HT1080 (cell line): ENCODE measurements at regions not wholly inside any gene's neighbourhood (a gene's known extent, or its start where the extent isn't known, plus 50 kb on each side); places are given as distances from the start of the nearest gene placed in this dataset.
A peak's percentile ranks its signal among the peaks of the same experiment; 100 is the strongest.

ENCODE experiments used
- DNase-seq: peaks from one replicate; pipeline ENCODE4 v3.0.0-alpha.2; 2015; ENCODE audit warnings: low read depth

- DNase-seq = no peak
Observed at GRCh38 chr3:150170852-150171520, 200.3 kb upstream of the PFN2 start.

DNA sequence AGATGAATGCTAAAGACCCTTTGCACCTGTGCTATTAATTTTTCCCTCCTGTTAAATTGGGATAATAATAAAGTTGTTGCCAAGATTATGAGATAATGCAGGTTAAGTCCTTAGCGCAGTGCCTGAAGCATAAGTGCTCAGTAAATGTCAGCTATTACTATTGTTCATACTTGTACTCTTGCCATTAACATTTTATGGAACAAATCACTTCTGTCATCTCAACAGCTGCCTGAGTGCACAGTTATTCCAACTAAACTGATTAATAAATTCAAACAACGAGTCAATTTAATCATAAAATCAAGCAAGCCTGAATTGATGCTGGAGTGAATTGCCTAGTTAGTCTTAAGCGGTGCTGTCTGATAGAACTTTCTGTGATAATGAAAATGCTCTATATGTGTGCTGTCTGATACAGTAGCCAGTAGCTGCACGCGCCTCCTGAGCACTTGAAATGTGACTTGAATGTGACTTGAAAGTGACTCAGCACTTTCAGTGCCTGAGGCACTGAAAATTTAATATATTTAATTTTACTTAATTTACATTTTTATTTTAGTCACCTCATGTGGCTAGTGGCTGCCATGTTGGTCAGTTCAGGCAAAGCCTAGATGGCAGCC, 198.7 kb upstream of the PFN2 start:
- DNase-seq = no peak

GRCh38 chr3:150168698-150169097, 198.0 kb upstream of the PFN2 start:
- no peak for DNase-seq

DNA sequence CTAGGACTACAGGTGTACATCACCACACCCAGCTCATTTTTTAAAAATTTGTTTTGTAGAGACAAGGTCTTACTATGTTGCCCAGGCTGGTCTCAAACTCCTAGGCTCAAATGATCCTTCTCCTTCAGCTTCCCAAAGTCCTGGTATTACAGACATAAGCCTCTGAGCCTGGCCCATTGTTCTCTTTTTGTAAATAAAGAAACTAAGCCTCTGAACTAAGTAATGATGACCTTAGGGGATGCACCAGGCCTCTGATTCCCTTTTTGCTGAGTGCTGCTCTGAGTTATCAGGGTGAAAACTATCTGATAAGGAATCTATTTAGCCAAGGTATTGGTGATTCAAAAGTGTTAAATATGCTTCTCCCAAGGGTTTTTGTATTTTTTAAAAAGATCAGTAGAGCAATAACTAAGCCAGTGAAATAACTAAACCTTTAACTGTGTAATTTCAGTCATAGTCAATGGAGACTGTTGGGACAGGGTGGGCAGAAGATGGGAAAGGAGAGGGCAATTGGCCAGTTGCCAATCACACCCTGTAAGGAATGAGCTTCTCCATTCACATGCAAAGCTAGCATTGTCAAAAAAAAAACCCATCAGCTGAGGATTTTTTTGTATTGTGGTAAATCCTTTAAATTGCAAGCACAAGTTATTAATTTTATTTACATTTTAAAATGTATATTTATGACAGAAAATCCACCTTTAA, 194.8 kb upstream of the PFN2 start:
- DNase-seq = no peak

- no peak for DNase-seq
Observed at GRCh38 chr3:150161011-150161410, 190.3 kb upstream of the PFN2 start.

GRCh38 chr3:150158943-150159625, 188.4 kb upstream of the PFN2 start:
- no peak for DNase-seq

DNA sequence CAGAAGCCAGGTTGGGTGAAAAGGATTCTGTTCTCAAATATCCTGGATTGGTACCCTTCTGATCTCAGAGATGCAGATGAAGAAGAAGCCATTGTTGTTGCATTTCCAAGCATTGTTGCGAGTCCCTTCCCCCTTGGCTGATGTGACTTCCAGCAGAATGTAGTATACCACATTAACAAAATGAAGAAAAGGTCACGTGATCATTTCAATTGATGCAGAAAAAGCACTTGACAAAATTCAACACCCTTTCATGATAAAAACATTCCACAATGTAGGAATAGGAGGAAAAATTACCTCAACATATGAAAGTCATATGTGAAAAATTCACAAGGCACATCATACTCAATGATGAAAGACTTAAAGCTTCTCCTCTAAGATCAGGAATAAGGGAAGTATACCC, 181.9 kb upstream of the PFN2 start:
- no peak for DNase-seq

- DNase-seq = no peak
Observed at GRCh38 chr3:150150633-150151032, 179.9 kb upstream of the PFN2 start.

DNA sequence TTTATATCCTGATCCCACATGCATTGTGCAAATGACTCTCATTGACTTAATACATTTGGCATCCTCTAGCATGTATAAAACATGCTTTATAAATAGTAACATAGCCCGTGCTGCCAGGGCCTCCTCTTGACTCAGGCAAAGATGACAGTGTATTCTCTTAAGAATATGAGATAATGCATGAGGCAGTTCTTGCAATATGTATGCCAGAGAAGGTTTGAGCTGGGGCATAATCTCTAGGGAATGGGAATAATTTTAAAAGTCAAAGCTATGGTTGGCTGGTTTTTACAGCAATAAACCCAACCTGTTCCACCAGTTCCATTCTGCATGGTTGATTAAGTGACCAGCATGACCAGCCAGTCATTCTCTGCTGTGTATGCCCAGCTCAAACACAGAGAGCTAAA, 179.0 kb upstream of the PFN2 start:
- peak; percentile 48 for DNase-seq

GRCh38 chr3:150148227-150148626, 177.5 kb upstream of the PFN2 start:
- no peak for DNase-seq

GRCh38 chr3:150147776-150148175, 177.1 kb upstream of the PFN2 start:
- peak; percentile 83 for DNase-seq

DNA sequence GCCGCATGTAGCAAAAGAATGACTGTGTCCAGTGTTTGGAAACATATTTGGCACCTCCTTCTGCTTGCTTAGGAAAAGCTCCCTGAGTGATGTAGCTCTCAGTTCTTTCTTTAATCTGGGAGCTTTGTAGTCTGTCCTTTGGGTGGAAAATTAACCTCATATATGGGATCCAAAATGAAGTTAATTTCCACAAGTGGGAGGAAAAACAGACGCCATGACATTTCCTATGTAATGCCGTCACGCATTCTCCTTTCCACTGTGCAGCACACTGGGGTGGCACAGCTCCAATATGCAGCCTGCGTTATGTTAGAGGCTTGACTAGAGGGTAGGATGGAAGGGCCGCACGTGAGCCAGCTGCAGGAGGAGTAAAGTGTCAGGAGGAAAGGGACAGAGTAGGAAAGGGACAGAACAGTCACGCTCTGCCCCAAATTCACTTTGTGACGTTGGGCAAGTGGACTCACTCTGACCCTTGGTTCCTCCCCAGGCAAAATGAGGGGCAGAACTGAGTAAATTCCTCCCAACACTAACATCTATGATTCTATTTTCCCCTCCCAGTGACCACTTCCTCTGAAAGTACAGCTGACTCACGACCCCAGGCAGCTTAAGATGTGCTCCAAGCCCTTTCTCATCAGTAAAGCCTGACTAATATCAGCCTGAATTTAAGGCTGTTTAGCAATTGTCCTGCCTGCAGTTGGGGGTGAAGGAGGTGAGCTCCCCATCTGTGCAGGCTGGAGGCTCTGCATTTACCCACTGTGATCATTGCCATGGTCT, 176.5 kb upstream of the PFN2 start:
- DNase-seq = peak; percentile 99

- no peak for DNase-seq
Observed at GRCh38 chr3:150145659-150146058, 175.0 kb upstream of the PFN2 start.

DNA sequence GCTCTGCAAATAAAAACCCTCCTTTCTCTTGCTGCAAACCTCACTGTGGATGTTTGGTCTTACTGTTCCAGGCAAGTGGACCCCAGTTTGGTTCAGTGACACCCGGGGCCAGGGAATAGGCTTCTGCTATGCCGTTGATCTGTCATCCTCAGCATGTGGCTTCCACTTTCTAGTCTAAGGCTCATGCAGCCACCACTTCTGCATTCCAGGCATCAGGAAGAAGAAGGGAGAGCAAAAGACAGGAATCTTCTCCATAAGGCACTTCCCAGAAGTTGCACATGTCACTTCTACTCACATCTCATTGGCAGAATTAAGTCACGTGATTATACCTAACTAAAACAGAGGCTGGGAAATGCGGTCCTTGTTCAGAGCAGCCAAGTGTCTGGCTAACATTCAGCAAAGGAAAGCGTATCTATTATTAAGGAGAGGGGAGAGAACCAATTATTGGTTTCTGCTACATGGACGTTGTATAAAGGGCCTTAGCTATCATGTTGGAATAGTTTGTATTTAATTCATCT, 173.6 kb upstream of the PFN2 start:
- DNase-seq = no peak

- no peak for DNase-seq
Observed at GRCh38 chr3:150142936-150143335, 172.2 kb upstream of the PFN2 start.

GRCh38 chr3:150141790-150142326, 171.2 kb upstream of the PFN2 start:
- no peak for DNase-seq

DNA sequence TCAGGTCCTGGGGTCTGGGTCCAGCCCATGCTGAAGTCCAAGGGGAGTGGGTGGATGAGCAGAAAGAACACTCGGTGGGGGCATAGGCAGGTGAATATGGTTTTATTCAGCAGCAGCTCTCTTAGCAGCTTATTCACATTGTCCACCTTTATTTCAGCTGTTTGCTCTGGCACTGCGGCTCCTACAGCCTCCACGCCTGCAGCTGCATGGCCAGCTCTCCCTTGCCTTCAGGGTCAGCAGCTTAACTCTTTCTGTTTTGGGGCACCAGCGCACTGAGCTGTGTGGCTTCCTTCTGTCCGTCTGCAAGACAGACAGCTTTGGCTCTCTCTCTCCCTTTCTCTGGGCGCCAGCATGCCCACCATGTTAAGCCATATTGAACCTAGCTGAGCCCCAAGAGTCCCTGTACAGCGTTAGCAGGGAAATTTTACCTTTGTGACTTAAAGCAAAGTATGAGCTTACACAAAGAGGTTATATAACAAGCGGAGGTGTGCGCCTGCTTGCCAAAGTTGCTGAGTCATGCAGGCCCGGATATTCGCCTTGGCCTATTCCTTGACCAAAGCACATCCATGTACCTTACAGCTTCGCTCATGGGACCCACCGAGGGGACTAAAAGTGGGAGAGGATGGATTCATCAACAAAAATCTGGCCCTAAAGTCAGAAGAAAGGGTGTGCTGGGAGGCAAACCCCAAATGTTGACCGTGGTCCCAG, 170.1 kb upstream of the PFN2 start:
- DNase-seq = no peak

GRCh38 chr3:150138824-150139223, 168.1 kb upstream of the PFN2 start:
- no peak for DNase-seq

DNA sequence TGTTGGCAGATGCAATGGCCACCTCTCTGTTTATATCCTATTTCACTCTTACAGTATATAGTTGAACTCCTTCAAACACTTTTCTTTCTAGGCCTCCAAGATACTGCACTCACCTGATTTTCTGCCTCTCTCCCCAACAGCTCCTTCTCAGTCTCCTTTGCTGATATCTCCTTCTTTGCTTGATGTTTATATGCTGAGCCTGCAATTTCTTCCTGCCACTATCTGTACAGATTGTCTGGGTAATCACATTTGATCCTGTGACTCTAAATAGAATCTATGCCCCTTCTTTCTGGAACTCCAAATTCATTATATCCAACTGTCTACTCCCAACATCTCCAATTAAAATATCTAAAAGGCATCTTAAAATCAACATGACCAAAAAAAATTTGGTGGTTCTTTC, 165.5 kb upstream of the PFN2 start:
- no peak for DNase-seq

DNA sequence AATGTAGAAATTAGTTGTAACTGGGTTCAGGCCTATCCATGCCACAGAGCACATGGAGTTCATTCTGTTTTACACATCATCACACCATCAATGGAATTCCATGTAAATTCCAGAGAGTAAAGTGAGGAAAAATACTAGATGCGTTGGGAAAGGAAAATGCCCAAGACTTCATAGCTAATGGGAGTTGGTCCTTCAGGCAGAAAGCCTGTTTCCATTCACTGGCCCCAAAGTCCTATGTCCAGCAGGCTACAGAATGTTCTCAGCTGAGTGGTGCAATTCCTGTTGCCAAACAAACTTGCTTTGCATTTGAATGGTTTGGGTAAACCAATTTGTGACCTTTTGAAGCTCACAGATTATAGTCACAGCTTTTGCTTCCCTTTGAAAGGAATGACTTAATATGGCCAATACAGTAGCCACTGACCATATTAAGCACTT, 164.6 kb upstream of the PFN2 start:
- no peak for DNase-seq
